GM12878 (cell line): ENCODE measurements at regions not wholly inside any gene's neighbourhood (a gene's known extent, or its start where the extent isn't known, plus 50 kb on each side); places are given as distances from the start of the nearest gene placed in this dataset.

ENCODE experiments used
- EP300 ChIP-seq, 2 experiments: fragments of 150-350 bp in 1 of 2; IDR thresholded peaks; 2 replicates each; pipeline ENCODE4 v1.6.1; 2011 to 2012; ENCODE audit warnings: low read depth in 2 of 2, low read length in 2 of 2, borderline replicate concordance in 1 of 2, improper control_type of control experiment in 1 of 2, inconsistent platforms in 1 of 2; ENCODE audit not compliant: control insufficient read depth in 1 of 2
- HDAC2 ChIP-seq: fragments of 200-600 bp; sonication (generic); IDR thresholded peaks from 2 replicates; pipeline ENCODE4 v1.6.1; 2017
- MXI1 ChIP-seq: fragments of 150-350 bp; IDR thresholded peaks from 2 replicates; pipeline ENCODE4 v1.6.1; 2011; ENCODE audit warnings: low read depth, mild to moderate bottlenecking, inconsistent platforms, low read length, improper control_type of control experiment
- NFIC ChIP-seq: IDR thresholded peaks from 2 replicates; pipeline ENCODE4 v1.6.1; 2012; ENCODE audit warnings: low read depth, mild to moderate bottlenecking, inconsistent platforms, low read length, moderate library complexity
- NR2C1 ChIP-seq: fragments of 450-650 bp; IDR thresholded peaks from 2 replicates; pipeline ENCODE4 v1.6.1; 2017; ENCODE audit warnings: antibody characterized with exemption, mild to moderate bottlenecking, moderate library complexity
- NR2F1 ChIP-seq: fragments of 450-650 bp; conservative IDR thresholded peaks from 2 replicates; pipeline ENCODE4 v1.6.1; 2017; ENCODE audit warnings: mild to moderate bottlenecking
- POLR2AphosphoS5 ChIP-seq: IDR thresholded peaks from 2 replicates; pipeline ENCODE4 v1.6.1; 2011; ENCODE audit warnings: mild to moderate bottlenecking, low read length, inconsistent platforms
- ZSCAN29 ChIP-seq: fragments of 450-650 bp; IDR thresholded peaks from 2 replicates; pipeline ENCODE4 v1.6.1; 2017; ENCODE audit warnings: mild to moderate bottlenecking, moderate library complexity
- TF ChIP-seq, protein P1 (sequence below), 3 experiments: IDR thresholded peaks in 2 of 3; conservative IDR thresholded peaks in 1 of 3; 2 replicates each; pipeline ENCODE4 v1.5.1; 2011; ENCODE audit warnings: low read depth in 3 of 3, low read length in 3 of 3, mild to moderate bottlenecking in 3 of 3, control low read depth in 2 of 3, moderate library complexity in 2 of 3, inconsistent platforms in 1 of 3, mixed read lengths in 1 of 3; ENCODE audit not compliant: control insufficient read depth in 2 of 3, insufficient read depth in 1 of 3; ENCODE audit errors: extremely low read depth in 1 of 3

DNA sequence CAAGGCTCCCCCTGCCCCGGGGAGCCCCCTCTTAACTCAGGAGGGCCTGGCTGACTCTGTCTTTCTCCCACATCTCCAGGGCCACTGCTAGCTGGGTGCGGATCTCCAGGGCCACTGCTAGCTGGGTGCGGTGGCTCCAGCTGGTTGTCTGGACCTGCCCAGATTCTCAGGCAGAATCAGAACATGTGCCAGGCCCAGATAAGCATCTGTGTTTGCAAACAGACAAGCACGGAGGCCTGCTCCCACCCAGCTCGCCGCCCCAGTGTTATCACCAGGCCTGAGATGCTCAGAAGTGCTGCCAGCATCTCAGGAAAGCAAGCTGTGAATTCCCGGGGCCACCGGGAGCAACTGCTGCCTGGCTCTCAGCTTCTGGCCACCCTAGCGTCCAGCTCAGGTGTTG is 98.4 kb upstream of the FZD10 start:
- TF ChIP-seq ZSCAN29 = no peak
- TF ChIP-seq POLR2AphosphoS5 = no peak
- no peak for TF ChIP-seq HDAC2
- no peak for TF ChIP-seq NFIC
- TF ChIP-seq NR2F1 = no peak
- no peak for TF ChIP-seq EP300 (IDR thresholded peaks at IDR 0.05; ENCODE audit: borderline replicate concordance in 1 of 2, control insufficient read depth in 1 of 2, low read depth in 2 of 2, low read length in 2 of 2)
- TF ChIP-seq, protein P1, sequence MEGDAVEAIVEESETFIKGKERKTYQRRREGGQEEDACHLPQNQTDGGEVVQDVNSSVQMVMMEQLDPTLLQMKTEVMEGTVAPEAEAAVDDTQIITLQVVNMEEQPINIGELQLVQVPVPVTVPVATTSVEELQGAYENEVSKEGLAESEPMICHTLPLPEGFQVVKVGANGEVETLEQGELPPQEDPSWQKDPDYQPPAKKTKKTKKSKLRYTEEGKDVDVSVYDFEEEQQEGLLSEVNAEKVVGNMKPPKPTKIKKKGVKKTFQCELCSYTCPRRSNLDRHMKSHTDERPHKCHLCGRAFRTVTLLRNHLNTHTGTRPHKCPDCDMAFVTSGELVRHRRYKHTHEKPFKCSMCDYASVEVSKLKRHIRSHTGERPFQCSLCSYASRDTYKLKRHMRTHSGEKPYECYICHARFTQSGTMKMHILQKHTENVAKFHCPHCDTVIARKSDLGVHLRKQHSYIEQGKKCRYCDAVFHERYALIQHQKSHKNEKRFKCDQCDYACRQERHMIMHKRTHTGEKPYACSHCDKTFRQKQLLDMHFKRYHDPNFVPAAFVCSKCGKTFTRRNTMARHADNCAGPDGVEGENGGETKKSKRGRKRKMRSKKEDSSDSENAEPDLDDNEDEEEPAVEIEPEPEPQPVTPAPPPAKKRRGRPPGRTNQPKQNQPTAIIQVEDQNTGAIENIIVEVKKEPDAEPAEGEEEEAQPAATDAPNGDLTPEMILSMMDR (IDR thresholded peaks at IDR 0.05 in 2 of 3, conservative IDR thresholded peaks at IDR 0.05 in 1 of 3; ENCODE audit: control insufficient read depth in 2 of 3, extremely low read depth in 1 of 3, insufficient read depth in 1 of 3, low read depth in 3 of 3, low read length in 3 of 3) = no peak
- no peak for TF ChIP-seq NR2C1
- TF ChIP-seq MXI1 = no peak
